ENCODE measurements at regions not wholly inside any gene's neighbourhood (a gene's known extent, or its start where the extent isn't known, plus 50 kb on each side); places are given as distances from the start of the nearest gene placed in this dataset.
"Not testable (repeated sequence)": the region's sequence is repeated elsewhere in the genome, so short reads cannot be mapped to it uniquely, and the experiment has no call there.

GRCh38 chr1:232871291-232871969, 66.2 kb downstream of the MAP10 start:
- not testable (repeated sequence) for TF ChIP-seq POLR2AphosphoS5, EP300 (IDR thresholded peaks at IDR 0.05)
- TF ChIP-seq, protein P1, sequence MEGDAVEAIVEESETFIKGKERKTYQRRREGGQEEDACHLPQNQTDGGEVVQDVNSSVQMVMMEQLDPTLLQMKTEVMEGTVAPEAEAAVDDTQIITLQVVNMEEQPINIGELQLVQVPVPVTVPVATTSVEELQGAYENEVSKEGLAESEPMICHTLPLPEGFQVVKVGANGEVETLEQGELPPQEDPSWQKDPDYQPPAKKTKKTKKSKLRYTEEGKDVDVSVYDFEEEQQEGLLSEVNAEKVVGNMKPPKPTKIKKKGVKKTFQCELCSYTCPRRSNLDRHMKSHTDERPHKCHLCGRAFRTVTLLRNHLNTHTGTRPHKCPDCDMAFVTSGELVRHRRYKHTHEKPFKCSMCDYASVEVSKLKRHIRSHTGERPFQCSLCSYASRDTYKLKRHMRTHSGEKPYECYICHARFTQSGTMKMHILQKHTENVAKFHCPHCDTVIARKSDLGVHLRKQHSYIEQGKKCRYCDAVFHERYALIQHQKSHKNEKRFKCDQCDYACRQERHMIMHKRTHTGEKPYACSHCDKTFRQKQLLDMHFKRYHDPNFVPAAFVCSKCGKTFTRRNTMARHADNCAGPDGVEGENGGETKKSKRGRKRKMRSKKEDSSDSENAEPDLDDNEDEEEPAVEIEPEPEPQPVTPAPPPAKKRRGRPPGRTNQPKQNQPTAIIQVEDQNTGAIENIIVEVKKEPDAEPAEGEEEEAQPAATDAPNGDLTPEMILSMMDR (IDR thresholded peaks at IDR 0.05), result not testable (repeated sequence)

Measured in suprapubic skin (tissue), 4 donors.